Osteocyte (in vitro differentiated cells): ENCODE measurements at regions not wholly inside any gene's neighbourhood (a gene's known extent, or its start where the extent isn't known, plus 50 kb on each side); places are given as distances from the start of the nearest gene placed in this dataset.

Experiments
- DNase-seq: peaks from one replicate; pipeline ENCODE4 v3.0.0; 2021; ENCODE audit warnings: mixed read lengths; ENCODE audit not compliant: unreplicated experiment; ENCODE audit errors: extremely low spot score
- H3K27ac Mint-ChIP-seq: one replicate; pipeline ENCODE4 v1.8.0; 2021; ENCODE audit warnings: mild to moderate bottlenecking, mixed read lengths; ENCODE audit not compliant: unreplicated experiment
- H3K27me3 Mint-ChIP-seq: one replicate; pipeline ENCODE4 v1.8.0; 2021; ENCODE audit warnings: mixed read lengths; ENCODE audit not compliant: unreplicated experiment
- H3K36me3 Mint-ChIP-seq: one replicate; pipeline ENCODE4 v1.8.0; 2021; ENCODE audit warnings: mixed read lengths; ENCODE audit not compliant: unreplicated experiment
- H3K4me1 Mint-ChIP-seq: one replicate; pipeline ENCODE4 v1.8.0; 2021; ENCODE audit warnings: mixed read lengths; ENCODE audit not compliant: unreplicated experiment
- H3K4me3 Mint-ChIP-seq: one replicate; pipeline ENCODE4 v1.8.0; 2021; ENCODE audit warnings: mild to moderate bottlenecking, moderate library complexity, mixed read lengths; ENCODE audit not compliant: unreplicated experiment
- H3K9me3 Mint-ChIP-seq: one replicate; pipeline ENCODE4 v1.8.0; 2021; ENCODE audit warnings: mixed read lengths; ENCODE audit not compliant: unreplicated experiment
- TF ChIP-seq, protein P1 (sequence below): fragments of 200-600 bp; sonication (generic); IDR thresholded peaks from 2 replicates; pipeline ENCODE4 v1.5.0; 2021; ENCODE audit warnings: antibody characterized with exemption, mild to moderate bottlenecking, moderate library complexity

- no peak for DNase-seq
- Mint-ChIP-seq H3K27me3 (peaks cover 20% of the 10 kb centered on the region), H3K4me3 (no peak overlapping the region), H3K4me1 (no peaks in the 10 kb centered on the region), H3K27ac (no peak overlapping the region), H3K36me3 (no peaks in the 10 kb centered on the region), H3K9me3 (peaks cover 5% of the 10 kb centered on the region)
- TF ChIP-seq, protein P1, sequence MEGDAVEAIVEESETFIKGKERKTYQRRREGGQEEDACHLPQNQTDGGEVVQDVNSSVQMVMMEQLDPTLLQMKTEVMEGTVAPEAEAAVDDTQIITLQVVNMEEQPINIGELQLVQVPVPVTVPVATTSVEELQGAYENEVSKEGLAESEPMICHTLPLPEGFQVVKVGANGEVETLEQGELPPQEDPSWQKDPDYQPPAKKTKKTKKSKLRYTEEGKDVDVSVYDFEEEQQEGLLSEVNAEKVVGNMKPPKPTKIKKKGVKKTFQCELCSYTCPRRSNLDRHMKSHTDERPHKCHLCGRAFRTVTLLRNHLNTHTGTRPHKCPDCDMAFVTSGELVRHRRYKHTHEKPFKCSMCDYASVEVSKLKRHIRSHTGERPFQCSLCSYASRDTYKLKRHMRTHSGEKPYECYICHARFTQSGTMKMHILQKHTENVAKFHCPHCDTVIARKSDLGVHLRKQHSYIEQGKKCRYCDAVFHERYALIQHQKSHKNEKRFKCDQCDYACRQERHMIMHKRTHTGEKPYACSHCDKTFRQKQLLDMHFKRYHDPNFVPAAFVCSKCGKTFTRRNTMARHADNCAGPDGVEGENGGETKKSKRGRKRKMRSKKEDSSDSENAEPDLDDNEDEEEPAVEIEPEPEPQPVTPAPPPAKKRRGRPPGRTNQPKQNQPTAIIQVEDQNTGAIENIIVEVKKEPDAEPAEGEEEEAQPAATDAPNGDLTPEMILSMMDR: no peak
Observed at GRCh38 chr20:39489986-39490560, 527.9 kb downstream of the DHX35 start.

DNA sequence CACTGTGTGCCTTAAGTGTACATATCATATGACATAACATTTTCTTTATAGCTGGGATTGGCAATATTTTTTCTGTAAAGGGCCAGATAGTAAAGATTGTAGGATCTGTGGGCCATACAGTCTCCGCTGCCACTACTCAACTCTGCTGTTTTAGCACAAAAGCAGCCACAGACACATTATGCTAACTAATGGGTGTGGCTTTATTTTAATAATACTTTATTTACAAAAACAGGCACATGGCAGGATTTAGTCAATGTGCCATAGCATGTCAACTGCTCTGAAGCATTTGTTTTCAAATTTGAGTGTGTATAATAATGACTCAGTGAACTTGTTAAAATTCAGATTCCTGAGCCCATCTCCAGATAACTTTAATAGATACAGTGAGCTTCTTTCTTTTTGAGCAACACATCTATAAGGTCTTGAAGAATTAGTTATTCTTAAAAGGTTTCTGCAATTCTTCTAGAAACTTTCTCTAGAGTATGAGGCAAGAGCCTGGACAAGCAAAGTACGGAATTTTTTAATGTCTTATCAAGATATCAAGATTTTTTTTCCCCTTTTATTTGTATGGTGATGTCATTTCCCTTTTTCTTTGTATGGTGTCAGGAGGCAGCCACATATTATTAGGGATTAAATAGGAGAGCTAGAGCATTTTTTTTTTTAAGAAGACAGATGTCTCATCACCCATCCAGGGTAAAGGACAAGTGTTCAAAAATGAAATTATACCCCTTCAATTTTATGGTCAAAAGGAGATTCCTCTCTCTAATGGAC lies 518.3 kb downstream of the DHX35 start:
- Mint-ChIP-seq H3K36me3 (no peaks in the 10 kb centered on the region), H3K27ac (no peak overlapping the region), H3K4me3 (no peak overlapping the region), H3K27me3 (peaks cover 5% of the 10 kb centered on the region), H3K4me1 (no peaks in the 10 kb centered on the region), H3K9me3 (no peaks in the 10 kb centered on the region)
- no peak for DNase-seq
- TF ChIP-seq, protein P1: no peak

DNA sequence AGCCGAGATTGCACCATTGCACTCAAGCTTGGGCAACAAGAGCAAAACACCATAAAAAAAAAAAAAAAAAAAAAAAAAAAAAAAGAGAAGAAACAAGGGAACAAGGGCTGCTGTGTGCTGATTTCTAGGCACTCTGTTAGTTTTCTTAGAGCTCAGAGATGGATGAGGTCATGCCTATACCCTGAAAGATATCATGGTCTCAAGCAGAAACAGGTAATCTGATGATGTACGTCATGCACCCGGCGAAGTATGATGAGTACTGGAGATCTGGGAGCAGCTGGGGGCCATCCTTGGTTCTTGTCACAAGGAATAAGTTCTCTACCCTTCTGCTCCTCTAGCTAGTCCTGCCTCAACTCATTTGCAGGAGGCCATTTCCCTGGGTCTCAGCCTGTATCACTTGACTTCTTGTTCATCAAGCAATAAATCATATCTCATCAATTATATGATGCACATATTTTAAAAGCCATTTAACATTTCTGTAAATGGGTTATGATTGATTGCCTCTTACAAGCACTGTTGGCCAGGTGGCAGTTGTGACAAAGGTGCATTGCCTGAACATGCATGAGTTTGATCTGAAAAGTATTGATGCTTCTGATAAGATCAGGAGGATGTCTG lies 517.2 kb downstream of the DHX35 start:
- DNase-seq: no peak
- no peak overlapping the region for H3K4me3 Mint-ChIP-seq
- no peak overlapping the region for H3K27ac Mint-ChIP-seq
- no peaks in the 10 kb centered on the region for H3K4me1 Mint-ChIP-seq
- TF ChIP-seq, protein P1: no peak
- no peaks in the 10 kb centered on the region for H3K9me3 Mint-ChIP-seq
- peaks cover 5% of the 10 kb centered on the region for H3K27me3 Mint-ChIP-seq
- H3K36me3 Mint-ChIP-seq: no peaks in the 10 kb centered on the region

GRCh38 chr20:39474879-39475278 lies 512.7 kb downstream of the DHX35 start:
- H3K27me3 Mint-ChIP-seq: peaks cover 3% of the 10 kb centered on the region
- no peak overlapping the region for H3K4me3 Mint-ChIP-seq
- TF ChIP-seq, protein P1: no peak
- no peak overlapping the region for H3K27ac Mint-ChIP-seq
- no peaks in the 10 kb centered on the region for H3K36me3 Mint-ChIP-seq
- DNase-seq: no peak
- H3K9me3 Mint-ChIP-seq: no peaks in the 10 kb centered on the region
- H3K4me1 Mint-ChIP-seq: no peaks in the 10 kb centered on the region

DNA sequence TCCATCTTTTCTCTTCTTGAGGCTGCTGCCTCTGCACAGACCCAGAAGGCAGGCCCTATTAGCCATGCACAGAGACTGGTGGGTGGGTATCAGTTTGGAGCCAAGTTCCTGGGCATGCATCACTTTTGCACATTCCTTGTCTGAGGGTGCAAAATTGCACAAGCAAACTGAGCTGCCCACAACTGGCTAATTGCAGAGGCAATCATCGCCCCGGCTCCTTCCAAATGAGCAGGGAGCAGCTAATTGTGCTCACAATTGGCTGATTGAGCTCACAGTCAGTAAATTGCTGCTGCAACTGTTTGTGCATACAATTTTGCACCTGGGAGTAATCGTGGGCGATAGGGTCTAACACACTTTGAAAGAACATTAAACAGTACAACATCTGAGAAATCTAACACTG lies 511.4 kb downstream of the DHX35 start:
- Mint-ChIP-seq H3K9me3 (no peaks in the 10 kb centered on the region), H3K4me1 (no peaks in the 10 kb centered on the region), H3K27ac (no peak overlapping the region), H3K4me3 (no peak overlapping the region), H3K27me3 (peaks cover 3% of the 10 kb centered on the region), H3K36me3 (no peaks in the 10 kb centered on the region)
- DNase-seq: no peak
- TF ChIP-seq, protein P1: no peak
